HG03571 (cell line): ENCODE measurements at regions not wholly inside any gene's neighbourhood (a gene's known extent, or its start where the extent isn't known, plus 50 kb on each side); places are given as distances from the start of the nearest gene placed in this dataset.
"Not testable (repeated sequence)": the region's sequence is repeated elsewhere in the genome, so short reads cannot be mapped to it uniquely, and the experiment has no call there.

ENCODE experiments used
- ATAC-seq: cut with Tn5 transposase; IDR thresholded peaks from one replicate; pipeline ENCODE4 v1.9.1; 2021; ENCODE audit not compliant: unreplicated experiment

- ATAC-seq, result not testable (repeated sequence)
Measured at GRCh38 chr7:84880326-84880997, 306.4 kb downstream of the SEMA3D start.

DNA sequence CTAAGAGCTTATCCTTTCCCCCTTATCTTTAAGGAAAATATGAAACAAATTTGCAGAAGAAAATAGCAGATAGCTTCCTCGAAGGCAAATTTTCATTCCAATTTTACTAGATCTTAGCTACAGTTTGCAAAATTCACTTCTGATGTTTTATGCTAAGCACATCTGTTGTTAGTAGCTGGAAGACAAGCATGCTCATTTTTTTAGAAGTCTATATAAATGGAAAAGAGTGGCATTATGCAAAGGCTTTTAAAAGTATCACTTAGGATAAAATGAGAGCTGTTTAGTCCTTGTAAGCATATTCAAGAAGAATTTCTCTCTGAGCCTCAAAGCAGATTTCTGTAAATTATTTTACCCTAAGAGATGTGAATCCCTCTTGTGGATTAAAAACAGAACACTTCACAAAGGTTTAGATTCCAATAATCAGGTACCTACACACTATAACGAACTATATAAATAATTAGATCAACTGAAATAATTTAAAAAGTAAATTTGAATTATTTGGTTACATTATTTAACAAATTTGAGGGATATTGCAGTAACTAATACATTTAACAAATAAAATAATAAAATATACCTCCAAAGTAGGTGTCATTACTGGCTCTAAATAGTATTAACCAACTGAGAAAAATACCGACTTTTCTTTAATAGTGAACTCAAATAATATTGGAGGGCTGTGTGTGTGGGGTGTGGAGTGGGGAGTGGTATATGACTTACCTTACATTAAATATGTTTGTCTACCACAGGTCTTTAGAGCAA lies 307.1 kb downstream of the SEMA3D start:
- ATAC-seq, result no peak

GRCh38 chr7:84877943-84878570 lies 308.8 kb downstream of the SEMA3D start:
- ATAC-seq, result no peak

GRCh38 chr7:84876061-84876821 lies 310.6 kb downstream of the SEMA3D start:
- no peak for ATAC-seq

DNA sequence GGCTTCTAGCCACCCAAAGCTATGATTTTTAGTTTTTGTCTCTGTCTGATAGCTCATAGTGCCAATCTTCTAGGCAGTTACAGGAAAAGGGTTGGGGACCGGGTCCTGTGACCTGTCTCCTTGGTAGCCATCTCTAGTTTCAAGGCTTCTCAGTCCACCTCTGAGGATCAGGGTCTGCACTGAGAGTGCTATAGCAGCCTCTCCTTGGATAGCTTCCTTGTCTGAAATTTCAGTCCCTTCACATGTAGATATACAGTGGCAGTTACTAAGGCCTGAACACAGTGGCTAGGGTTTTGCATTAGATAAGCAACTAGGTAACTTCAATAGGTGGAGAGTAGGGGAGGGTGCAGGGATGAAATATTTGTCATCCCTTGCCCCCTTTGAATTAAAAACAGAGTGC lies 321.3 kb downstream of the SEMA3D start:
- ATAC-seq, result no peak

- ATAC-seq, result no peak
Measured at GRCh38 chr7:84857336-84857735, 329.5 kb downstream of the SEMA3D start.

GRCh38 chr7:84855758-84856157 lies 331.1 kb downstream of the SEMA3D start:
- ATAC-seq, result no peak

GRCh38 chr7:84848974-84849372 lies 337.9 kb downstream of the SEMA3D start:
- not testable (repeated sequence) for ATAC-seq

DNA sequence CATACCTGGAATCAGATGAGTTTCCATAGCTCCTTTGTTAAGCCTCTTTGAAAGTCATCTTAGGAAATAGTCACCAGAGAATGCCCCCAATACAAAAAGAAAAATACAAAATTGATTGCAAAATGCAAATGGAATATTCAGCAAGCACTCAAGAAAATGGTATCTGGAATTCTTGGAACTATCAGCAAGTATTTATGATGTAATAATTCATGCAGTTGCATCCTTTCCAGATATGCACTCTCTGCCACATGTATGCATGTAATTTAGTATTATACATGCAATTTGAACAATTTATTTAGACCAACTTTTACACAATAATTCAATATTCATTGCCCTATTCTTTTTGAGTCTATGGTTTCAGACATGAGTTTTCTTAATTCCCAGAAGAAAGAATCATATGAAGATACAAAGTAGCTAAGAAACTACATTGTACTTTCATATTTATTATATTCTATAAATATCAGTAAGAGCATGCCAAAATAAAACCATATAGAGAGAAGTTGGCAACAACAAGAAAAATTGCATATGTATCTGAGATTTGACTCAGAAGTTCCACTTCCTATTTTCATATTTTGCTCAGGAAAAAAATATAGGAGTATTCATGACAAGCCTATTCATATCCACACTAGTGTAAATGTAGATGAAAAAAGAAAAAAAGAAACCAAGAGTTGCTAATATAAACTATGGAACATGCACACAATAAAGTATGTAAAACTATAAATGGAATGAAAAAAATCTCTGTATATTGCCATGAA lies 338.5 kb downstream of the SEMA3D start:
- ATAC-seq, result no peak

- no peak for ATAC-seq
Measured at GRCh38 chr7:84847790-84848189, 339.1 kb downstream of the SEMA3D start.

- ATAC-seq, result no peak
Measured at GRCh38 chr7:84847038-84847437, 339.8 kb downstream of the SEMA3D start.

- no peak for ATAC-seq
Measured at GRCh38 chr7:84845971-84846370, 340.9 kb downstream of the SEMA3D start.

GRCh38 chr7:84844771-84845170 lies 342.1 kb downstream of the SEMA3D start:
- no peak for ATAC-seq

- no peak for ATAC-seq
Measured at GRCh38 chr7:84841809-84842208, 345.0 kb downstream of the SEMA3D start.

GRCh38 chr7:84838857-84839256 lies 348.0 kb downstream of the SEMA3D start:
- ATAC-seq, result no peak

GRCh38 chr7:84837405-84837804 lies 349.5 kb downstream of the SEMA3D start:
- ATAC-seq, result no peak

- no peak for ATAC-seq
Measured at GRCh38 chr7:84829719-84830118, 357.1 kb downstream of the SEMA3D start.

GRCh38 chr7:84824057-84824651 lies 362.7 kb downstream of the SEMA3D start:
- ATAC-seq, result no peak

DNA sequence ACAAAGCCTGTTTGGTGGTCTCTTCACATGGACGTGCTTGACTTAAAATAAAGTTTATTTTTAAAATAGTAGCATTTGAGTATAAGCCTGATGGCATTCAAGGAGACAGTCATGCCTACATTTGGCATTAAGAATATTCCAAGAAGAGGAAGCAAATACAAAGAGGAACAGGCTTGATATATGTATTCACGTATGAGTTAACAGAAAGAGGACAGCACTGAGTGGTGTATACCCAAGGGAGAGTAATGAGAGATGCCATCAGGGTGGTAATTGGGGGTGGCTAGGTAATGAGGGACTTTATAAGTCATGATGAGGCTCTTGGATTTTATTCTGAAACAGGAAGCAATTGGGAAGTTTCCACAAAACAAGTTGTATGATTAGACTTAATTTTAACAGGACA lies 363.3 kb downstream of the SEMA3D start:
- ATAC-seq, result no peak

DNA sequence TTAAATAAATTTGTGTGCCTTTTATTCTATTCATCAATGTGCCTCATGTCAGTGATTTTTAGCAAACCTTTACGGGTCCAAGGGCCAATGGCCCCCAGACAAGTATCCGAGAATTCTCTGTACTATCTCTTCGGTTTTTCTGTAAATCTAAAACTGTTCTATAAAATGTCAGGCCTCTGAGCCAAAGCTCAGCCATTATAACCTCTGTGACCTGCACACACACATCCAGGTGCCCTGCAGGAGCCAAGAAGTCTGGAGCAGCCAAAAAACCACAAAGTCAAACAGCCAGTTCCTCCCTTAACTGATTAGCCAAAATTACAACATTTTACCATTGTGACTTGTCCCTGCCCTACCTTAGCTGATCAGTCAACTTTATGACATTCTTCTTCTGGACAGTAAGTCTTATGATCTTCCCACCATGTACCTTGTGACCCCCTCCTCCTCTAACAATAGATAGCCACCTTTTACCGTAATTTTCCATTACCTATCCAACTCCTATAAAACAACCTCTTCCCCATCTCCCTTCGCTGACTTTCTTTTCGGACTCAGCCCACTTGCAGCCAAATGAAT lies 363.8 kb downstream of the SEMA3D start:
- no peak for ATAC-seq
